ENCODE measurements at regions not wholly inside any gene's neighbourhood (a gene's known extent, or its start where the extent isn't known, plus 50 kb on each side); places are given as distances from the start of the nearest gene placed in this dataset.

GRCh38 chr17:14704121-14704520, 403.2 kb downstream of the HS3ST3B1 start:
- DNase-seq (ENCODE audit: low read depth), result no peak
- no peak overlapping the region for H3K4me3 ChIP-seq (ENCODE audit: control insufficient read depth, low read depth, low read length)
- TF ChIP-seq CTCF (IDR thresholded peaks at IDR 0.05; ENCODE audit: control insufficient read depth, insufficient read depth, low read depth, low read length, missing control alignments), result no peak

GRCh38 chr17:14701886-14702285, 401.0 kb downstream of the HS3ST3B1 start:
- no peak for TF ChIP-seq CTCF (IDR thresholded peaks at IDR 0.05; ENCODE audit: control insufficient read depth, insufficient read depth, low read depth, low read length, missing control alignments)
- DNase-seq (ENCODE audit: low read depth), result no peak
- H3K4me3 ChIP-seq (ENCODE audit: control insufficient read depth, low read depth, low read length), result no peak overlapping the region

GRCh38 chr17:14699574-14700185, 398.8 kb downstream of the HS3ST3B1 start:
- no peak for TF ChIP-seq CTCF (IDR thresholded peaks at IDR 0.05; ENCODE audit: control insufficient read depth, insufficient read depth, low read depth, low read length, missing control alignments)
- no peak overlapping the region for H3K4me3 ChIP-seq (ENCODE audit: control insufficient read depth, low read depth, low read length)
- DNase-seq (ENCODE audit: low read depth), result no peak

- H3K4me3 ChIP-seq (ENCODE audit: control insufficient read depth, low read depth, low read length), result no peak overlapping the region
- no peak for TF ChIP-seq CTCF (IDR thresholded peaks at IDR 0.05; ENCODE audit: control insufficient read depth, insufficient read depth, low read depth, low read length, missing control alignments)
- no peak for DNase-seq (ENCODE audit: low read depth)
These were observed 392.5 kb downstream of the HS3ST3B1 start for GRCh38 chr17:14693382-14693781.

GRCh38 chr17:14690704-14691103, 389.8 kb downstream of the HS3ST3B1 start:
- H3K4me3 ChIP-seq (ENCODE audit: control insufficient read depth, low read depth, low read length), result no peak overlapping the region
- TF ChIP-seq CTCF (IDR thresholded peaks at IDR 0.05; ENCODE audit: control insufficient read depth, insufficient read depth, low read depth, low read length, missing control alignments), result no peak
- DNase-seq (ENCODE audit: low read depth), result no peak

- no peak overlapping the region for H3K4me3 ChIP-seq (ENCODE audit: control insufficient read depth, low read depth, low read length)
- no peak for DNase-seq (ENCODE audit: low read depth)
- peak; percentile 27 for TF ChIP-seq CTCF (IDR thresholded peaks at IDR 0.05; ENCODE audit: control insufficient read depth, insufficient read depth, low read depth, low read length, missing control alignments)
These were observed 387.3 kb downstream of the HS3ST3B1 start for GRCh38 chr17:14688134-14688533.

GRCh38 chr17:14672830-14673229, 371.9 kb downstream of the HS3ST3B1 start:
- peak; percentile 76 for DNase-seq (ENCODE audit: low read depth)
- TF ChIP-seq CTCF (IDR thresholded peaks at IDR 0.05; ENCODE audit: control insufficient read depth, insufficient read depth, low read depth, low read length, missing control alignments), result no peak
- no peak overlapping the region for H3K4me3 ChIP-seq (ENCODE audit: control insufficient read depth, low read depth, low read length)
